ENCODE measurements at regions not wholly inside any gene's neighbourhood (a gene's known extent, or its start where the extent isn't known, plus 50 kb on each side); places are given as distances from the start of the nearest gene placed in this dataset.

GRCh38 chr7:155388561-155388960 lies 69.4 kb upstream of the EN2 start:
- Mint-ChIP-seq H3K27ac (ENCODE audit: unreplicated experiment) (no peak overlapping the region), H3K4me3 (ENCODE audit: low read depth, unreplicated experiment) (no peak overlapping the region), H3K36me3 (ENCODE audit: insufficient read depth, unreplicated experiment) (no peaks in the 10 kb centered on the region), H3K4me1 (ENCODE audit: low read depth, unreplicated experiment) (no peaks in the 10 kb centered on the region), H3K9me3 (ENCODE audit: low read depth, unreplicated experiment) (no peaks in the 10 kb centered on the region), H3K27me3 (ENCODE audit: unreplicated experiment) (peaks cover 100% of the 10 kb centered on the region)
- TF ChIP-seq CTCF (IDR thresholded peaks at IDR 0.05; ENCODE audit: unreplicated experiment) = no peak
- intact Hi-C loops (cut with micrococcal nuclease; ENCODE audit: unreplicated experiment) = no loop called here
- BruUV-seq (replicated peaks) = no TSS peak
- CTCF ChIA-PET = no interaction called here
- DNase-seq = no peak

DNA sequence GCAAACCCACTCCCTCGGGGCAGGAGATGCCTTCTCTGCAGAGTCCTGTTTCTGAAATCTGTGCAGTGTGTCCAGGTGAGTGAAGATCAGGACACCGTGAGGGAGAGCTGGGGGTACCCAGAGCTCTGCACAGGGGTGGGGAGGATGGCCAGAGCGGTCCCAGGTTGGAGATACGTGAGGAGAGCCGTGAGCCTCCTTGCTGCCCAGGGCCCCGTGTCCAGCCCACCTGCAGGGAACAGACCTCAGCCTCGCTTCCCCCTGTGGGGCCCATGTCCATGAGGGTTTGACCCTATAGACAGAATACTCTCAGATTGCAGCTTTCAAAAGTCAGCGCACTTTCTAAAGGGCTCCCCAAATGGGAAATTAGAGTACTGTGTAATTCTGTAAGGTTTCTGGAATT lies 66.5 kb upstream of the EN2 start:
- CTCF ChIA-PET = interaction anchor here (0.6 kb wide), 1 partner anchor 132 kb away, joined by 8 read pairs; no protein-coding TSS in a partner anchor
- peaks cover 99% of the 10 kb centered on the region for H3K27me3 Mint-ChIP-seq (ENCODE audit: unreplicated experiment)

GRCh38 chr7:155392726-155393570 lies 65.0 kb upstream of the EN2 start:
- H3K27me3 Mint-ChIP-seq (ENCODE audit: unreplicated experiment) = peaks cover 99% of the 10 kb centered on the region
- no peaks in the 10 kb centered on the region for H3K9me3 Mint-ChIP-seq (ENCODE audit: low read depth, unreplicated experiment)
- H3K4me3 Mint-ChIP-seq (ENCODE audit: low read depth, unreplicated experiment) = no peak overlapping the region
- H3K27ac Mint-ChIP-seq (ENCODE audit: unreplicated experiment) = no peak overlapping the region
- H3K36me3 Mint-ChIP-seq (ENCODE audit: insufficient read depth, unreplicated experiment) = no peaks in the 10 kb centered on the region
- CTCF ChIA-PET = no interaction called here
- no peaks in the 10 kb centered on the region for H3K4me1 Mint-ChIP-seq (ENCODE audit: low read depth, unreplicated experiment)
- DNase-seq = no peak
- no peak for TF ChIP-seq CTCF (IDR thresholded peaks at IDR 0.05; ENCODE audit: unreplicated experiment)
- BruUV-seq (replicated peaks) = no TSS peak
- intact Hi-C loops (cut with micrococcal nuclease; ENCODE audit: unreplicated experiment) = no loop called here

More for the DNA sequence above, 66.5 kb upstream of the EN2 start:
- Mint-ChIP-seq H3K36me3 (ENCODE audit: insufficient read depth, unreplicated experiment) (no peaks in the 10 kb centered on the region), H3K27ac (ENCODE audit: unreplicated experiment) (no peak overlapping the region), H3K9me3 (ENCODE audit: low read depth, unreplicated experiment) (no peaks in the 10 kb centered on the region), H3K4me1 (ENCODE audit: low read depth, unreplicated experiment) (no peaks in the 10 kb centered on the region), H3K4me3 (ENCODE audit: low read depth, unreplicated experiment) (no peak overlapping the region)
- DNase-seq = no peak
- intact Hi-C loops (cut with micrococcal nuclease; ENCODE audit: unreplicated experiment) = no loop called here
- no TSS peak for BruUV-seq (replicated peaks)
- TF ChIP-seq CTCF (IDR thresholded peaks at IDR 0.05; ENCODE audit: unreplicated experiment) = no peak

GRCh38 chr7:155394413-155394812 lies 63.5 kb upstream of the EN2 start:
- Mint-ChIP-seq H3K27ac (ENCODE audit: unreplicated experiment) (no peak overlapping the region), H3K36me3 (ENCODE audit: insufficient read depth, unreplicated experiment) (no peaks in the 10 kb centered on the region), H3K9me3 (ENCODE audit: low read depth, unreplicated experiment) (no peaks in the 10 kb centered on the region), H3K4me3 (ENCODE audit: low read depth, unreplicated experiment) (no peak overlapping the region), H3K27me3 (ENCODE audit: unreplicated experiment) (peaks cover 95% of the 10 kb centered on the region), H3K4me1 (ENCODE audit: low read depth, unreplicated experiment) (no peaks in the 10 kb centered on the region)
- intact Hi-C loops (cut with micrococcal nuclease; ENCODE audit: unreplicated experiment) = no loop called here
- DNase-seq = no peak
- CTCF ChIA-PET = interaction anchor here (0.6 to 0.7 kb wide), 2 partner anchors 32 to 157 kb away, joined by 3 to 5 read pairs; no protein-coding TSS in a partner anchor
- TF ChIP-seq CTCF (IDR thresholded peaks at IDR 0.05; ENCODE audit: unreplicated experiment) = no peak
- no TSS peak for BruUV-seq (replicated peaks)

Measured in Calu3 (cell line).